KBM-7 (cell line): ENCODE measurements at regions not wholly inside any gene's neighbourhood (a gene's known extent, or its start where the extent isn't known, plus 50 kb on each side); places are given as distances from the start of the nearest gene placed in this dataset.

Experiments
- DNase-seq: peaks from one replicate; pipeline ENCODE4 v3.0.0-alpha.2; 2015
- in situ Hi-C: fragments of 300-500 bp; cut with MboI; formaldehyde crosslinking; loops from 2 replicates; pipeline ENCODE4 v1.14.3; 2020; ENCODE audit warnings: low sequenced_read_pairs, low pct_unique_long_range_greater_than_20kb, mixed read lengths

- DNase-seq: no peak
These were observed 209.5 kb downstream of the EBLN2 start for GRCh38 chr3:73270839-73271483.

DNA sequence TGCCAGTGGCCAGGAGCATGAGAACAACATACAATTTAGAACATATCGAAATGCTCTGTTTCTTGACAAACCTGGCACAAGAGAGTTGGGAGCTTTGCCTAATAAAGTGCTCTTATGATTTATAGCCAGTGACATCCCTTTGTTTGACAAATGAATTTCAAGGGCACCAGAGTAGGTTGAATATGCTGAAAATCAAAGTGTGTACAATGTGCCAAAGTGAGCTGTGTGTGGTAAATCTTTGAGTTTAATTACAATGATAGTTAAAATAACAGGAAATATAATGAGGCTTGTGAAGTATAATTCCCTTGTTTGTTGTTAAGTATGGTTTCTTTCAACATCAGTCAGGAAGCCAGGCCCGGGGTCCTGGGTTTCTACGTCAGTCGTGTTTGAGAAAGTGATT is 211.9 kb downstream of the EBLN2 start:
- DNase-seq: no peak
- in situ Hi-C loops: no loop called here

More at GRCh38 chr3:73270839-73271483, 209.5 kb downstream of the EBLN2 start:
- in situ Hi-C loops: no loop called here

GRCh38 chr3:73280746-73281145 is 219.3 kb downstream of the EBLN2 start:
- DNase-seq: no peak
- in situ Hi-C loops: no loop called here

DNA sequence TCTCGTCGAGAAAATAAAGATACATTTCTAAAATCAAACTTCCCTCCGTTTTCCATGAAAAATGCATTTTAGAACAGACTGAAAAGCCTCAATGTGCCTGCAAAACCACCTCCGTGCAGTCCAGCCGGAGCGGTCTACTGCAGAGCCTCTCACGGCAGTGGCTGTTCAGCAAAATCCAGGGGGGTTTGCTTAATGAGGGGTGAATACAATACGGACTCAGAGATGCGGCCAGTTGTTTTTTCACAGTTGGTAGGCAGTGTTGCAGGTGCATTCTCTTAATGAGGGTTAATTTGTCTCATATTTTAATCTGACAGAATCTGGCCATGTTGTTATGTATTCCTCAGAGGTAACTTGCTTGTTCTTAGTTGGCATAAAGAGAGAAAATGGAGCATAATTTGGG is 223.0 kb downstream of the EBLN2 start:
- in situ Hi-C loops: no loop called here
- no peak for DNase-seq

DNA sequence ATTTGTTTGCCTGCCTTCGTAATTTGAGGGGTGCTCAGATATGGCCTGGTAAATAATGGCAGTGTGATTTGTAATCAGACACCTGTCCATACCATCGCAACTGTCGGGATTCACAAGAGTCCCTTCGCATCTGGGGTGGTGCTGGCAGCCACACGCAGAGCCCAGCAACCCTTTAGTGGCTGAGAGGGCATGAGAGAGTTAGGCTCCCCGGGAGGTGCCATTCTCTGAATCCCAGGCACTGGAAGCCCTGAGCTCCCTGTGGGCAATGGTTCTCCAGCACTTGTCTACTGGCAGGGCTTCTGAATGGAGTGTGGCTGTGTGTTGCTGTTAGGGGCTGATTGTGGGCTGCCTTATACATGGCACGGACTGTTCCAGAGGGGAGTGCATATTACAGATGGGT is 230.1 kb downstream of the EBLN2 start:
- no peak for DNase-seq
- in situ Hi-C loops: no loop called here

DNA sequence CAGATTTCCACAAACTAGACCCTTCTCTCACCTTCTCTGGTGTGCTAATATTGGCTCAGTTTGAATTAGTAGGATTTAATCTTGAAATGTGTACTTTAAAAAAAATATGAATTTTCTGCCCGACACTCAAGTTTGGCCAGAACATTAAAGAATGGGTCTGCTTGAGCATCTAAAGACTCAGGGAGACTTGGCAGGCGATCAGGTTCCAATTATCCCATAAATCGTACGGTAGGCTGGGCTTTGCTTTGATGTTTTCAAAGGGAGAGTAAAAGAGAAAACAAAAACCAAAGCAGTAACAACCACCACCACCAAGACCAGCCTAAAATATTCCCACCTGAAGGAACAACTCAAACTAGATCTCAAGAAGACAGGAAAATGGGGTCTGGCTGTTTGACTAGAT is 230.8 kb downstream of the EBLN2 start:
- no peak for DNase-seq
- in situ Hi-C loops: no loop called here

GRCh38 chr3:73294537-73294936 is 233.1 kb downstream of the EBLN2 start:
- no peak for DNase-seq
- in situ Hi-C loops: no loop called here

- DNase-seq: no peak
- in situ Hi-C loops: no loop called here
These were observed 234.6 kb downstream of the EBLN2 start for GRCh38 chr3:73295876-73296635.

DNA sequence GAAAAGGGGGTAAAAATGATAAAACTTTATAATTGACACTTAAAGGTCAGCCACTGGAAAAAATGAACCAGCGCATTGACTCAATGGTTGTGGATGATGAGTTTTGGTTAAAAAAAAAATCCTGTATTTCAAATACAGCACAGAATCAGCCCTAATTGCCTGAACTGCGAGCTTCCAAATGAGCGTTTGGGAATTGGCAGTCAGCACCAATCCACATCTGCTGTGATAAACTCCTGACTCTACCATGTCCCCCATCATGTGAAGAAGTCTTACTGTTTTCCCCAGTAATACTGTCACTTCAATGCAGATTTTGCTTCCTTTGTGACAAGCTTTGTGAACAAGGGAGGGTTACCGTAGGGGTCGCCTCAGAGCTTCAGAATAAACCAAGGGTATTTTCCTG is 235.4 kb downstream of the EBLN2 start:
- no peak for DNase-seq
- in situ Hi-C loops: no loop called here

DNA sequence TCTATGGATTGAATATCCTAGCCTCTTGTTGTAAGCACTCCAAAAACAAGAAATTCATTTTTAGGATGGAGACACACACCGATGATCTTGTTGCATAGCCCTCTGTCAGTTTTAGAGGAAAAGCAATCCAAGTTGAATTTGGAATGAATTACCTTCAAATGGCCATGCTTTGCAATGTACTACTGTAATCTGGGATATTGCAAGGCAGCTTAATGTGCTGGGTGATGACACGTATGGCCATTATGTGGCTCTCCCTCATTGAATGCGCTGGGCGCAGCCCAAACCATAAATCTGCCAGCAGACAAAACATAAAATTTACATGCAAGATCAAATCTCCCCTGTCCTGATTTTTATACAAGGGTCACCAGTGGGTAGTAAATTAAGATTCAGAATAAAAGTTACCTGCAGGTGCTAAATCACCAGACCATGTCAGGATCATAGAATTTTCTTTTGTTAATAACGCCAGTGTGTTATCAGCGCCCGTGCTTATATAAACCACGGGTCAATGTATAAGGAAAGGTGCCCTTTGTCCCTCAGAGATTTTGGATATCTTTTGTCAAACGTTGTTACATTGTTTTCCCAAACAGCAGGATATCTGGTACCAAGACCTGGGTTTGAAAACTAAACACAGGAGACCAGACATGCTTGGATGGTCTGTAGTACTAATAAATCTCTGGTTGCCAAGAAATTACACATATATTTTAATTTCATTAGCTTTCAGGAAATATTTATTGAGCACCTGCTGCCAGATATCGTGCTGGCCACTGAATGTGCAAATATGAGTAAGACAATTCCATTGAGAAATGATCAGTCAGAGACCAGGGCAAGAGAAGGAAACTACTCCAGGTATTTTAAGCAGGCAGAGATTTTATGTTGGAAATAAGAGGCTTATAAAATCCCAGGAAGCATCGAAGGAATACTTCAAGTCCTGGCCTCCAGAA is 237.1 kb downstream of the EBLN2 start:
- no peak for DNase-seq
- in situ Hi-C loops: no loop called here

DNA sequence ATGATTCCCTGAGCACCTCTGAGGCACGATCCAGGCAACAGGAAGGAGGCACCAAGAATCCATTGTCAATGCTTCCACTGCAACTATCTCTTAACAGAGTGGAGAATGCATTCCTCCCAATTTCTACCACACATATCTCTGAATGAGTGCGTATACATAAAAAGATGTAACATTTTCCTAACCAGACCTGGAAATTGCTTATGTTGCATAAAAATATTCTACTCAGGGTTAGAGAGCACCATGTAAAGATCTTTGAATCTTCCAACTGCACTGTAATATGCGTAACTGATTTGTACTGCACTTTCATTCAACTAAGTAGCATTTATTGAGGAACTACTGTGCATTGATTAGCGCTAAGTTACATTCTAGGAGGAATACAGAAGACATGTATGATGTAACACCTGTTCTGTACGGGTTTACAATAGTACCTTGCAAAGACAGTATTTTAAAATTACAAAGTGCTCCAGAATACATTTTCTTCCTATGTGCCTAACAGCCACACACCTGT is 237.8 kb downstream of the EBLN2 start:
- in situ Hi-C loops: no loop called here
- no peak for DNase-seq

DNA sequence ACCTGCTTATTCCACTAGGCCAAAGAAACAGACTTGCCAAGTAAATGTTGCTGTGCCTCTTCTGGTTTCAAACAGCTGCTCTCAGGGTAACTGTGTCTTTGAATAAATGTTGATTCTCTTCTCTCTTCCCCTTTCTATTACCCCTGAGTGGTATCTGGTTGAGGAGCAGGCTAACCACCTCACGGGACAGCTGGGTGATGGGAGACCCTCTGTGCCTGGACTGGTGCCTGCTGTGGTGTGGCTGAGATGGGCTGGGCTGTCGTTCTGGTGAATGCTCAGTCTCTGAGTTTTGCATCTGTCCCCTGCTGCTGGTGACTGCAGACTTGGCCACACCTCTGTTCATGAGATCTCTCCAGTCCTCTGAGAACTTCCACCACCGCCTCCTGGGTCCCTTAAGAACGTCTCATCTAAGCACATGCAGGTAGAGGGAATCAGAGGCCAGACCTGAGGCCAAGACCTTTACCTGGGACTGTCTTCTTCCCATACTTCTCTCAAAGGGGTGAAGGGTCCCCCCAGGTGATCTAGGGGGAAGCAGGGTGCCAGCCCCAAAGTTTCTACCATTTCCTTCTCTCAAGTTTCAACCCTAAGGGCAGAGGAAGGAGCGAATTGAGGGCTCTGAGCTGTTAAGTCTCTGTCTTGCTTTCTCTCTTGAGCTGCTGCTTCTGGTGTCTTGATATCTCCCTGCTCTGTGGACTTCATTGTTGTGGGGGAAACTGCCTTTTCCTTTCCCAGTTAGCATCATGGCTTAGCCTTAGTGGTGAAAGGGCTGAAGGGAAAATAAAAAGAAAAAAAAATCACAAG is 252.9 kb downstream of the EBLN2 start:
- no peak for DNase-seq
- in situ Hi-C loops: no loop called here

DNA sequence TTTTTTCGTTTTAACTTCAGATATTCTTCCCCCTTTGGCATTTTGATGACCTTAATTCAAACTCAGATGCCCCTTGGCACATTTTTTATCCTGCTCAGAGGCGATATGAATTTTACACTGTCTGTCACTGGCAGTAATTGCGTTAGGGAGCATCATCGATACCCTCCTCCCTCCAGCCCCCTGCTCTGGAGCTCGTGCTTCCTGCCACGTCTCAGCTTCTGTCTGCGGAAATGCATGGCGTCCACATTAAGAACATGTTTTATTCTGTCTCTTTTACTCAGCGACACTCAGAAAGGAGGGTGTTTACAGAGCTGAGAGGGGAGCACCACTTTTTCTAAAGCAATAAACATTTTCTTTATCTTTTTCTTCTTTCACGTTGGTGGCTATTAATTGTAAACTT is 254.2 kb downstream of the EBLN2 start:
- DNase-seq: no peak

GRCh38 chr3:73319179-73319769 is 257.8 kb downstream of the EBLN2 start:
- DNase-seq: no peak
- in situ Hi-C loops: no loop called here

More for the DNA sequence above, 254.2 kb downstream of the EBLN2 start:
- in situ Hi-C loops: no loop called here

DNA sequence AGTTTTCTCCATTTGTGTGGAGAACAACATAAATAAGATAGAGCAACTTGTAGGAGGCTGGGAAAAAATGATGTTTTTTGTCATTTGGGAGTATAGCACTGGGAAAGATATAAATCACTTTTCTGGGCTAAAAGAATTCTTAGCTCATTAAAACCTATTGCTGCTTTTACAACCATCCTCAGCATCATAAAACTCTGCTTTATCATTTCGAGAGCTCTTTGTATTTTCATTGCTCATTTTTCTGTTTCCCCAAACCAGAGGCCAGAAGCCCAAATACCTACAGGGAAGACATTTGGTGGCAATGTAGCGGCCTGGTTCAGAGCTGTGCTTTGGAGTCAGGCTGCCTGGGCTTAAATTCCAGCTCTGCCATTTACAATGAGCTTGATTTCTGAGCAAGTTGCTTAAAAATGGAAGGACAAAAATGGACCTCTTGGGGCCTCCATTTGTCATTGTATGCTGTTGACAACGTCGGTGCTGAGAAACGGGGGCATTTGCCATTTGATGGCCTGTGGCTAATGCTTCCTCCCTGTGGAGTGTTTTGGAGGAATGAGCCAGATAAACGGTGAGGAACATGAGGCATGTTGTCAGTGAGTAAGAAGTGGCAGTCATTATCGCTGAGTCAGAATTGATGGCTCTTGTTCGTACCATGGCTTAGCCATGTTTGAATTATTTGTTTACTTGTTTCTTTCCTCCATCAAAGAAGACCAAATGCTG is 260.0 kb downstream of the EBLN2 start:
- in situ Hi-C loops: no loop called here

GRCh38 chr3:73324203-73325155 is 263.0 kb downstream of the EBLN2 start:
- DNase-seq: no peak
- in situ Hi-C loops: no loop called here

More for the DNA sequence above, 260.0 kb downstream of the EBLN2 start:
- DNase-seq: no peak

GRCh38 chr3:73326396-73326795 is 264.9 kb downstream of the EBLN2 start:
- in situ Hi-C loops: no loop called here
- no peak for DNase-seq
